Breast epithelium (tissue), 4 donors: ENCODE measurements at regions not wholly inside any gene's neighbourhood (a gene's known extent, or its start where the extent isn't known, plus 50 kb on each side); places are given as distances from the start of the nearest gene placed in this dataset.

Experiments used
- DNase-seq, 2 donors: peaks; one replicate each; pipeline ENCODE4 v3.0.0-alpha.2; 2019; ENCODE audit warnings: low spot score in 2 of 2
- H3K27ac ChIP-seq, 2 donors: fragments of 200-600 bp; sonication (generic) in 1 of 2; one replicate each; pipeline ENCODE4 v1.5.1; 2016 to 2019; ENCODE audit warnings: mild to moderate bottlenecking in 1 of 2
- H3K27me3 ChIP-seq, 2 donors: fragments of 200-600 bp; sonication (generic) in 1 of 2; one replicate each; pipeline versions ENCODE4 v1.5.1 to v1.6.0; 2017 to 2019; ENCODE audit warnings: control low read depth in 1 of 2, mild to moderate bottlenecking in 1 of 2
- H3K36me3 ChIP-seq: fragments of 200-600 bp; one replicate; pipeline ENCODE4 v1.5.1; 2019
- H3K4me1 ChIP-seq, 2 donors: fragments of 200-600 bp; sonication (generic); one replicate each; pipeline ENCODE4 v1.5.1; 2016 to 2019; ENCODE audit warnings: control low read depth in 1 of 2
- H3K4me3 ChIP-seq, 3 donors: fragments of 200-600 bp; sonication (generic); 1 replicate in 2 of 3; 2 replicates in 1 of 3; pipeline ENCODE4 v1.5.1; 2016 to 2019; ENCODE audit warnings: mild to moderate bottlenecking in 3 of 3, moderate library complexity in 2 of 3
- H3K9me3 ChIP-seq, 2 donors: fragments of 200-600 bp; sonication (generic) in 1 of 2; one replicate each; pipeline ENCODE4 v1.5.1; 2016 to 2019; ENCODE audit warnings: control low read depth in 1 of 2
- CTCF ChIP-seq, 3 donors: fragments of 450-650 bp; IDR thresholded peaks; one replicate each; pipeline ENCODE4 v1.5.1; 2016 to 2017; ENCODE audit warnings: antibody characterized with exemption in 3 of 3, mild to moderate bottlenecking in 3 of 3, moderate library complexity in 3 of 3
- POLR2A ChIP-seq: fragments of 450-650 bp; IDR thresholded peaks from one replicate; pipeline ENCODE4 v1.6.1; 2016; ENCODE audit warnings: antibody characterized with exemption, mild to moderate bottlenecking, moderate library complexity
- POLR2AphosphoS5 ChIP-seq, 3 donors: sonication (generic); formaldehyde crosslinking; IDR thresholded peaks; one replicate each; pipeline ENCODE4 v1.6.1; 2017; ENCODE audit warnings: antibody characterized with exemption in 3 of 3
- intact Hi-C: fragments of 100-400 bp; cut with DNase I; formaldehyde crosslinking; loops from one replicate; pipeline ENCODE4 v1.15.1; 2023; ENCODE audit warnings: low total_unique reads

- no peaks in the 10 kb centered on the region for H3K36me3 ChIP-seq
- no peaks in the 10 kb centered on the region for H3K27me3 ChIP-seq
- H3K9me3 ChIP-seq: no peaks in the 10 kb centered on the region
- no peak overlapping the region for H3K4me3 ChIP-seq
- H3K27ac ChIP-seq: no peak overlapping the region
- TF ChIP-seq POLR2AphosphoS5 (IDR thresholded peaks at IDR 0.05) (no peak), POLR2A (no peak), CTCF (IDR thresholded peaks at IDR 0.05) (no peak)
- DNase-seq: no peak
- intact Hi-C loops: no loop called here
- no peaks in the 10 kb centered on the region for H3K4me1 ChIP-seq
Observed at GRCh38 chr16:26736084-26736483, 330.6 kb upstream of the C16orf82 start.

- H3K4me1 ChIP-seq: no peaks in the 10 kb centered on the region
- no peaks in the 10 kb centered on the region for H3K9me3 ChIP-seq
- intact Hi-C loops: no loop called here
- DNase-seq: no peak
- H3K36me3 ChIP-seq: no peaks in the 10 kb centered on the region
- no peaks in the 10 kb centered on the region for H3K27me3 ChIP-seq
- TF ChIP-seq POLR2AphosphoS5 (IDR thresholded peaks at IDR 0.05): no peak
- TF ChIP-seq POLR2A: no peak
- no peak for TF ChIP-seq CTCF (IDR thresholded peaks at IDR 0.05)
- H3K27ac ChIP-seq: no peak overlapping the region
- no peak overlapping the region for H3K4me3 ChIP-seq
Observed at GRCh38 chr16:26740771-26741170, 326.0 kb upstream of the C16orf82 start.

DNA sequence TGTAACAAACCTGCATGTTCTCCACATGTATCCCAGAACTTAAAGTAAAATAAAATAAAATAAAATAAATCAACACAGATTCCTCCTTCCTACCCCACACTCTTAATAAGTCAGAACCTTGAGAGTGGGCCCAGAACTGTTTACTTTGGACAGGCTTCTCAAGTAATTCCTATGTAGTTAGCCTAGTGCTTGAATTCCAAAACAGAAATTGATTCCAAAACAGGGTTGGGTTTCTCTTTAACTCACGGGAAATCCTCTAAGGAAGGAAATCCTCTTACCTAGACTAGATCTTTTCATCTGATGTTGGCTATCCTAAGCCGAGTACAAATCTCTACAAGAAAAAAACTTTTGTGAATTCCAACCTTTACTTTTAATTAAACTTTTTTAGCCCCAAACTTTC, 324.7 kb upstream of the C16orf82 start:
- intact Hi-C loops: no loop called here
- H3K36me3 ChIP-seq: no peaks in the 10 kb centered on the region
- H3K4me1 ChIP-seq: no peaks in the 10 kb centered on the region
- no peaks in the 10 kb centered on the region for H3K27me3 ChIP-seq
- H3K4me3 ChIP-seq: no peak overlapping the region
- no peaks in the 10 kb centered on the region for H3K9me3 ChIP-seq
- TF ChIP-seq POLR2A (no peak), CTCF (IDR thresholded peaks at IDR 0.05) (no peak), POLR2AphosphoS5 (IDR thresholded peaks at IDR 0.05) (no peak)
- DNase-seq: no peak
- H3K27ac ChIP-seq: no peak overlapping the region

DNA sequence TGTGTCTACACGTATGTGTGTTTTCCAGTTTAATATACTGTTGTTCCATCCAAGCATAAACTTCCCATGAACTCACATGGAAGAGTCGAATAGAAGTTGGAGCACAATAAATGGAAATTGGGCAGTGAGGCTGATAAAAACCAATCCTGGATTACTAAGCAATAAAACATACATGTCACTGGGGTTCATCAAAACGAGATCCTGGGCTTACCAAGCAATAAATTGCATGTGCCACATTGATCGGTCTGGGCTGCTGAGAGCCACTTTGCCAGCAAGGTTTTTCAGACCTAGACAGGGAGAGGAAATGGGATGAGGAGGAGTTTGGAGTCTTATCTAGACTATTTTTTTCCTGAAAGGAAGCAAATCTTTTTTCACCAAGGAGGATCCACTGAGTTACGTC, 322.3 kb upstream of the C16orf82 start:
- no peak overlapping the region for H3K27ac ChIP-seq
- no peaks in the 10 kb centered on the region for H3K9me3 ChIP-seq
- intact Hi-C loops: no loop called here
- no peaks in the 10 kb centered on the region for H3K36me3 ChIP-seq
- no peak for DNase-seq
- no peak for TF ChIP-seq CTCF (IDR thresholded peaks at IDR 0.05)
- no peak for TF ChIP-seq POLR2A
- TF ChIP-seq POLR2AphosphoS5 (IDR thresholded peaks at IDR 0.05): no peak
- no peak overlapping the region for H3K4me3 ChIP-seq
- no peaks in the 10 kb centered on the region for H3K27me3 ChIP-seq
- H3K4me1 ChIP-seq: no peaks in the 10 kb centered on the region

DNA sequence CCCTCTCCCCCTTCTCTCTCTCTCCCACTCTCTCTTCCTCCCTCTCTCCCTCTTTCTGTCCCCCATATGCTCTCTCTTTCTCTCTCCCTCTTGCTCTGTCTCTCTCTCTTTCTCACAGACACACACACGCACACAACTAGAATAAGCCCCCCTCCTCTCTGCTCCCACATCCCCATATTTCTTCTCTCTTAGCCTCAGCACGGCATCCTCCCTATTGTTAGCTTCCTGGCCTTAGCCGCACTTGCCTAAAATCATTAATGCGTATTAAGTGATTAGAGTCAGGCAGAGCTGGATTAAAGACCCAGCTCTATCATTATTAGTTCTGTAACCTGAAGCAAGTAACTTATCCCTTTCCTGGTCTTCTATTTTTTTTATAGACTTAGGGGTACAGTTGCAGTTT, 319.0 kb upstream of the C16orf82 start:
- H3K4me1 ChIP-seq: no peaks in the 10 kb centered on the region
- H3K36me3 ChIP-seq: no peaks in the 10 kb centered on the region
- intact Hi-C loops: no loop called here
- no peak overlapping the region for H3K27ac ChIP-seq
- DNase-seq: no peak
- H3K27me3 ChIP-seq: no peaks in the 10 kb centered on the region
- no peak overlapping the region for H3K4me3 ChIP-seq
- H3K9me3 ChIP-seq: no peaks in the 10 kb centered on the region
- TF ChIP-seq CTCF (IDR thresholded peaks at IDR 0.05) (no peak), POLR2AphosphoS5 (IDR thresholded peaks at IDR 0.05) (no peak), POLR2A (no peak)
